ENCODE measurements at regions not wholly inside any gene's neighbourhood (a gene's known extent, or its start where the extent isn't known, plus 50 kb on each side); places are given as distances from the start of the nearest gene placed in this dataset.

GRCh38 chr1:60973668-60974067, 108.7 kb upstream of the NFIA start:
- no peak for TF ChIP-seq CTCF (IDR thresholded peaks at IDR 0.05; ENCODE audit: control extremely low read depth in 1 of 3, insufficient read depth in 1 of 3, low read depth in 1 of 3, low read length in 3 of 3)
- TF ChIP-seq TAF1 (IDR thresholded peaks at IDR 0.05; ENCODE audit: low read depth, low read length): no peak
- no peak for TF ChIP-seq USF2 (IDR thresholded peaks at IDR 0.05; ENCODE audit: low read length)
- TF ChIP-seq POLR2AphosphoS5 (IDR thresholded peaks at IDR 0.05; ENCODE audit: low read depth, low read length): no peak
- TF ChIP-seq RAD21 (IDR thresholded peaks at IDR 0.05 in 1 of 2, conservative IDR thresholded peaks at IDR 0.05 in 1 of 2; ENCODE audit: low read depth in 2 of 2, low read length in 2 of 2): no peak
- TF ChIP-seq CREB1 (IDR thresholded peaks at IDR 0.05): no peak
